ENCODE measurements at regions not wholly inside any gene's neighbourhood (a gene's known extent, or its start where the extent isn't known, plus 50 kb on each side); places are given as distances from the start of the nearest gene placed in this dataset.

DNA sequence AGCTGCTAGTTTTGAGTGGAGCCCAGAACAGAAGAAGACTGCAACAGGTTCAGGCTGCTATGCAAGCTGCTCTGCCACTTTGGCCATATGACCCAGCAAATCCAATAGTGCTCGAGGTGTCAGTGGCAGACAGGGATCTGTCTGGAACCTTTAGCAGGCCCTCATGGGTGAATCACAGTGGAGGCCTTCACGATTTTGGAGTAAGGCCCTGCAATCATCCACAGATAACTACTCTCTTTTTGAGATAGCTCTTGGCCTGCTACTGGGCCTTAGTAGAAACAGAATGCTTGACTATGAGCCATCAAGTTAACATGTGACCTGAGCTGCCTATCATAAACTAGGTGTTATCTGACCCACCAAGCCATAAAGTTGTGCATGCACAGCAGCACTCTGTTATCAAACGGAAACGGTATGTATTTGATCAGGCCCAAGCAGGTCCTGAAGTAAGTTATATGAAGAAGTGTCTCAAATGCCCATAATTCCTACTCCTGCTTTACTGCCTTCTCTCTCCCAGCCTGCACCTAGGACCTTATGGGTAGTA, 116.9 kb upstream of the CCDC196 start:
- Histone ChIP-seq H3K27ac (no peak overlapping the region), H3K36me3 (no peaks in the 10 kb centered on the region), H3K4me1 (no peaks in the 10 kb centered on the region), H3K4me3 (no peak overlapping the region), H3K9me3 (no peaks in the 10 kb centered on the region), H3K27me3 (no peaks in the 10 kb centered on the region)
- DNase-seq, result no peak
- intact Hi-C loops (cut with DNase I; ENCODE audit: low total_unique reads), result no loop called here
- TF ChIP-seq, protein P1, sequence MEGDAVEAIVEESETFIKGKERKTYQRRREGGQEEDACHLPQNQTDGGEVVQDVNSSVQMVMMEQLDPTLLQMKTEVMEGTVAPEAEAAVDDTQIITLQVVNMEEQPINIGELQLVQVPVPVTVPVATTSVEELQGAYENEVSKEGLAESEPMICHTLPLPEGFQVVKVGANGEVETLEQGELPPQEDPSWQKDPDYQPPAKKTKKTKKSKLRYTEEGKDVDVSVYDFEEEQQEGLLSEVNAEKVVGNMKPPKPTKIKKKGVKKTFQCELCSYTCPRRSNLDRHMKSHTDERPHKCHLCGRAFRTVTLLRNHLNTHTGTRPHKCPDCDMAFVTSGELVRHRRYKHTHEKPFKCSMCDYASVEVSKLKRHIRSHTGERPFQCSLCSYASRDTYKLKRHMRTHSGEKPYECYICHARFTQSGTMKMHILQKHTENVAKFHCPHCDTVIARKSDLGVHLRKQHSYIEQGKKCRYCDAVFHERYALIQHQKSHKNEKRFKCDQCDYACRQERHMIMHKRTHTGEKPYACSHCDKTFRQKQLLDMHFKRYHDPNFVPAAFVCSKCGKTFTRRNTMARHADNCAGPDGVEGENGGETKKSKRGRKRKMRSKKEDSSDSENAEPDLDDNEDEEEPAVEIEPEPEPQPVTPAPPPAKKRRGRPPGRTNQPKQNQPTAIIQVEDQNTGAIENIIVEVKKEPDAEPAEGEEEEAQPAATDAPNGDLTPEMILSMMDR (IDR thresholded peaks at IDR 0.05), result no peak
- TF ChIP-seq POLR2A (IDR thresholded peaks at IDR 0.05), result no peak

DNA sequence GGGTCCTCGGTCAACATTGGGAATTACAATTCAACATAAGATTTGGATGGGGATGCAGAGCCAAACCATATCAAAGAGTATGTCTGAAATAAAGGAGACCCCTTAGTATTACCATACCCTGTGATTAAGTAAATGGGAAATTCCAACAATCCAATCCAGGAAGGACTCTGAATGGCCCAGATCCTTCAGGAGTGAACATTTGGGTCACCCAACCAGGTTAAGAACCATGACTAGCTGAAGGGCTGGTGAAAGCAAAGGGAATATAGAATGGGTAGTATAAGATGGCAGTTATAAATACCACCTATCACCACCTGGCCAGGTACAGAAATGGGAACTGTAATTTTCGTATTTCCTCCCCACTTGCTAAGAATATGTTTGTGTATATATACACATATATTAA, 114.4 kb upstream of the CCDC196 start:
- intact Hi-C loops (cut with DNase I; ENCODE audit: low total_unique reads), result no loop called here
- Histone ChIP-seq H3K27ac (no peak overlapping the region), H3K27me3 (no peaks in the 10 kb centered on the region), H3K36me3 (no peaks in the 10 kb centered on the region), H3K4me3 (no peak overlapping the region), H3K4me1 (no peaks in the 10 kb centered on the region), H3K9me3 (no peaks in the 10 kb centered on the region)
- no peak for TF ChIP-seq POLR2A (IDR thresholded peaks at IDR 0.05)
- TF ChIP-seq, protein P1 (IDR thresholded peaks at IDR 0.05), result no peak
- DNase-seq, result no peak

DNA sequence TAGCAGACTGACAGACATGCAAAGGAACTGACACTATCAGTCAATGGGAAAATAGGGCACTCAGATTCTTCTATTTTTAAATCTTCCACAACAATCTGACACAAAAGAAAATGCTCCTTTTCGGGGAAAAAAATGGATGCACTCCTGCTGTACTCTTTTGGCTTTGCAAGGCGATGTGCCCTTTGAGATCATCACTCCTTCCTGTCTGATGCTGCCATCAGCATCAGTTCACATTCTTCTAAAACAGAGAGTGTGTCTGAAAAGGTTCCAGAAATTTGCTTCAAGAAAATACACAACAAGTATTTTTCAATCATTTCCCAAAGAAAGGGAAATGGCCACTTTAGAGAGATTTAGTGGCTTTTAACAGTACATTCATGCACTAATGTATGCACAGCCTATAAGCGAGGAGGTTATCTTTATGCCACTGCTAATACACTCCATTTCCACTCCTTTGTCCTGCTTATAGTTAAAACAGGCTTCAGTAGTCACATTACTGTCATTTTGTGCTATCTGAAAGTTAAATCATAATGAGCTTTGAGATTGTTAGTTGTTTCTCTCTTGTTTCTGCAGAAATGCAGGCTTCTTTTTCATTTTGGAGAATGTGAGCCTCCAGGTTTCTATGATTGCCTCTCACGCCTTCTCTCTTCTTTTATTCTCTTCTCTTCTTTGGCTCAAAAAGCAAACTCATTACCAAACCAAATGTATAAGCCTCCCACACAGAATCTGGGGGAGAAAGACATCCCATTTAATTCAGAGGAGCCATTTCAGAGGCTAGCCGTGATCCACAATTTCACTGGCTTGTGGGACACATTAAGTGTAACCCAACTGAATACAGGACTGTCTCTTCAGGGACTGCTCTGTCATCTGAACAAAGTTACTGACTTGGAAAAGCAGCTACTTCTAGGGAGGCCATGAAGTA, 110.9 kb upstream of the CCDC196 start:
- H3K9me3 ChIP-seq, result no peaks in the 10 kb centered on the region
- intact Hi-C loops (cut with DNase I; ENCODE audit: low total_unique reads), result no loop called here
- DNase-seq, result no peak

DNA sequence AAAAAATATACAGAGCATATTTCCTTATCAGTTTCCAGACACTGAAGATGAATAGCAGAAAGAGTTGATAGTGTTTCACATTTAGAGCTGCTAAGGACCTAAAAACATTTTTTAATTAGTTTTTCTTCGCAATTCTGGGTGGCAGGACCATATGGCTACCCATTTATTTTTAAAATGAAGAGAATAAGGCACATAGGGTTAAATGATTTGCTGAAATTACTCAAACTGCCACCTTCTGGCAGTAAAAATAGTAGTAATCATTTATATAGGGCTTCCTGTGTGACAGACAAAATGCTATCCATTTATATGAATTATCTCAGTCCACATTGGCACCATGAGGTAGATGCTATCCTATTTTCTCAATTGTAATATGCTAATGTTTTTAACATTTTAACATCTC, 108.6 kb upstream of the CCDC196 start:
- intact Hi-C loops (cut with DNase I; ENCODE audit: low total_unique reads), result no loop called here

More for the DNA sequence above, 110.9 kb upstream of the CCDC196 start:
- H3K4me1 ChIP-seq, result no peaks in the 10 kb centered on the region
- H3K27ac ChIP-seq, result no peak overlapping the region
- no peaks in the 10 kb centered on the region for H3K27me3 ChIP-seq
- no peaks in the 10 kb centered on the region for H3K36me3 ChIP-seq
- no peak for TF ChIP-seq POLR2A (IDR thresholded peaks at IDR 0.05)
- TF ChIP-seq, protein P1 (IDR thresholded peaks at IDR 0.05), result no peak
- H3K4me3 ChIP-seq, result no peak overlapping the region

More for the DNA sequence above, 108.6 kb upstream of the CCDC196 start:
- no peak overlapping the region for H3K27ac ChIP-seq
- no peak overlapping the region for H3K4me3 ChIP-seq
- no peaks in the 10 kb centered on the region for H3K27me3 ChIP-seq
- no peaks in the 10 kb centered on the region for H3K9me3 ChIP-seq
- TF ChIP-seq POLR2A (IDR thresholded peaks at IDR 0.05), result no peak
- TF ChIP-seq, protein P1 (IDR thresholded peaks at IDR 0.05), result no peak
- H3K4me1 ChIP-seq, result no peaks in the 10 kb centered on the region
- no peak for DNase-seq
- H3K36me3 ChIP-seq, result no peaks in the 10 kb centered on the region

Data from uterus (tissue), 3 donors.